ENCODE measurements at regions not wholly inside any gene's neighbourhood (a gene's known extent, or its start where the extent isn't known, plus 50 kb on each side); places are given as distances from the start of the nearest gene placed in this dataset.
"Not testable (repeated sequence)": the region's sequence is repeated elsewhere in the genome, so short reads cannot be mapped to it uniquely, and the experiment has no call there.

DNA sequence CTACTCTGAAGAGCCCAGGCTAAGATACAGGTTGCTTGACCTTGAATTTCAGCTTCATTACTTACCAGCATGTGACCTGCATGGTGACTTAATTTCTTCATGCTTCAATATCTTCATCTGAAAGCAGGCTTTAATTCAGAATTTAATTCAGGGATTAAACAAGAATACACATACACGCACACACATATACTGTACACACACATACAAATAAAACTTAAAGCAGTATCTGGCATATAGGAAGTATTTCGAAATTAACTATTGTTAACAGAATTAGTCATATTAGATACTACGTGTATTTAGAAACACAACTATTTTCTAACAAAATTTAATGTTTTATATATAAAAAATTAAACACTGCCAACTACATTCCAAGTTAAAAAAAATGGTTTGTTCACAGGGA lies 640.3 kb downstream of the SLC6A15 start:
- DNase-seq (ENCODE audit: low spot score) = no peak

DNA sequence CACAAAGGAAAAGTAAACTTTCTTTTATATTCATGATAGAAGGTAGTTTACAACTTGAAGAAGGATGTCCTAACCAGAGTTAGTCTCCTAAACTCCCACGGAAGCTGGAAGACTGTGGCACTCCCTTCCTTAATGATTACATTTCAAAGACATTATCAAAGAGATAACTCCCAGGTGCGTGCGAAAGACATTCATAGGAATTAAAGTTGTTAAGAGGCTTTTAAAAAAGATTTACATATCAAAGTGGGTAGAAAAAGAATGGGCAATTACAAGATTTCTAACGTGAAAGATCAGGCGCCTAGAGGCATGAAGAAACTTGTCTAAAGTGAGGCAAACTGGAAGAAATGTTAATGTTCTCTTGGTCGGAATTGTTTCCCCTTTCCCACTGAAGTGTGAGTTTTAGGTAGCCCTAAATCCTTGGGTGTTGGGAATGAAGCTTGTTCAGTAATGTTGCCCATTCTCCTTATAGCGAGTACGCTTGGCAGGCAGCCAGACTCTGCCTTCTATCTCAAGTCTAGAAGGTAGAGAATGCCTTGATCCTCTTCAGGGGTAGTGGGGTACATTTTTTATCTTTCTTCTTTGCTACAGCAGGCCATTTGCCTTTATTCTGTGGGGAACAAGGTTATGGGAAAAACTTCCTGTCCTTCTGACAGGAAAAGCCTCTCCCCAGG lies 642.0 kb downstream of the SLC6A15 start:
- DNase-seq (ENCODE audit: low spot score) = no peak

DNA sequence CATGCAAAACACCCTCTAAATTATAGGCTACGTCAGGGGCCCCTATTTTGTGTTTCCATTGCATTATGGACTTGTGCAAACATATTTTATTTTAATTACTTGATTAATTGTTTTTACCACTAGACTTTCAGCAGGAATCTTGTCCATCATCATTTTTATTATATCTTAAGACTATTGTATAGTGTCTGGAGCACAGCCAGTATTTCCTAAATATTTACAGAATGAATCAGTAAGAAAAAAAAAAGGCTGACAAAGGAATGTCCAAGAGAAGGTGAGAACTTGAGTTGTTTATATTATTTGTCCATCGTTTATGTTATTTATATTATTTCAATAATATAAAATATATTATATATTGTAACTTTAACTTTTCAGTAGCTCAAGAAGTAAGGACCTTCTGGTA lies 664.7 kb downstream of the SLC6A15 start:
- no peak for DNase-seq (ENCODE audit: low spot score)

DNA sequence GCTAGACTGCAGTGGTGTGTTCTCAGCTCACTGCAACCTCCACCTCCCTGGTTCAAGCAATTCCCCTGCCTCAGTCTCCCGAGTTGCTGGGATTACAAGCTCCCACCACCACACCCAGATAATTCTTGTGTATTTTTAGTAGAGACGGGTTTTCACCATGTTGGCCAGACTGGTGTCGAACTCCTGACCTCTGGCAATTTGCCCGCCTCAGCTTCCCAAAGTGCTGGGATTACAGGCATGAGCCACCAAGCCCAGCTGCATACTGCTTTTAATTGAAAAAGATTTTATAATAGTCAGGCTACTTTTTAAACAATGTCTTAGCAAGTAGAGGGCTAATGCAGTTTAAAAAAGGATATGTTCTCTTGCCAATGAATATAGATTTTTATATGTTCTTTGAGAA lies 668.9 kb downstream of the SLC6A15 start:
- DNase-seq (ENCODE audit: low spot score) = no peak

DNA sequence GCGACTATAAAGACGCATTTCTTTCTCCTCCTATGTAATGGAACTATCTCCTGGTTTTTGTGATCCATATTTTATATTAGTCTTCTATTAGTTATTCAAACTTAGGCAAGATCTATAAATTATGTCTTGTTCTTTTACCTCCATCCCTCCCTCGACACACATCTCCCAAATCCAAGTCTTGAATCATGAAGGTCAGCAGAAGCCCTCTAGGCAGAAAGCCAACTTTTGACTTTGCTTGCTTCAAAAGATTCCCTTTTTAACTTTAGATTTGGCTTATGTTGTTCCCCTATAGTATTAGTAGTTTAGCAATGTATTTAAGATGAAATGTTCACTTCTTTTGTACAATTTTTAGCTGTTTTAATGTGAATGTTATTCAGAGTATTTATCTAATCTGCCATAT lies 689.8 kb downstream of the SLC6A15 start:
- DNase-seq (ENCODE audit: low spot score) = no peak

DNA sequence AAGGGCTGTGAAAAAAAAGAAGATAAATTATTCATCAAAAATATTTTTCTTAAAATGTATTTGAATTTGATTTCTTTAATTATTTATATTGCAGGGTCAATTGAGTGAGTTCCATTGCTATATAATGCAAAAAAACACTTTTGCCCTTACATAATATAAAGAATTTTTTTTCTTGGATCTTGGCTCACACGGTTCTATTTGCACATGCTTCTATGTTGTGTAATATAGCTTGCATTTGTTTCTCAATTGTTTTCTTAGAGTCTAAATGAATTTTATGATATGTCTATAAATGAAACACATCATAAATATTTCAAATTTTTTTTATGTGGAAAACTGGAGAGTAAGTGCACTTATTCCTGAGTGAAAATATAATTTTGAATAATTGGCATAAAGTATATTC lies 694.2 kb downstream of the SLC6A15 start:
- DNase-seq (ENCODE audit: low spot score) = no peak

DNA sequence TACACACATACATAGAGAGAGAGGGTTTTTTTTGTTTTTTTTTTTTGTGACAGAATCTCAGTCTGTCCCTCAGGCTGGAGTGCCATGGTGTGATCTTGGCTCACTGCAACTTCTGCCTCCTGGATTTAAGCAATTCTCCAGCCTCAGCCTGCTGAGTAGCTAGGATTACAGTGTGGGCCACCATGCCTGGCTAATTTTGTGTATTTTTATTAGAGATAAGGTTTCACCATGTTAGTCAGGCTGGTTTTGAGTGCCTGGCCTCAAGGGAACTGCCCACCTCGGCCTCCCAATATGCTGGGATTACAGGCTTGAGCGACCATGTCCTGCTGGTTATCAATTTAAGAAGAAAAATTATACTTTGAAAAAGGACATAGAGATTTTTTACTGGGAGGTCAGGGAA lies 710.6 kb downstream of the SLC6A15 start:
- no peak for DNase-seq (ENCODE audit: low spot score)

DNA sequence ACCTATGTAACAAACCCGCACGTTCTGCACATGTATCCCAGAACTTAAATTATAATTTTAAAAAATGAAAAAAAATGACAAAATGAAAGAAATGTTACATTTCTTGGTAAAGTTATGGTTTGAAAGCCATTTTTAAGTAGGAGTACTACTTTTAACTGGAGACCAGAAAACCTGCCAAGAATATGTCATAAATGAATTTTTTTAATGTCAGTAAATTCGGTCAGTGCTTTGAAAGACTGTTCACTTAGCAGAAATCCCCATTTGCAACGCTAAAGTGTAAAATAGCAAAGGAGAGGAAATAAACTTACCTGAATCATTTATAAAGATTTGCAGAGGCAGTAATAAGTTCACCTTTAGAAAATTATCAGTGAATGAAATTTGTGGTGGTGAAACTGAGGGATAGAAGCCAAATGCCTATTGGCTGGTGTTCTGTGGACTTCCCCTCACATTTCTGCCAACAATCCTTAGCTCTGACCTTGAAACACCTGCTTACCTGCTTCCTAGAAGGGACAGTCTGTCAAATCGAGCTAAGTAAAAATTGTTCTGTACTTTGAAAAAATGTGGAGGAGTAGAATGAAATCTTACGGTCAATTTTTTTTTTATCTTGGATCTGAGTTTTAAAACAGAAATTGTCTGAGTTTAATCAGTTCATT lies 714.2 kb downstream of the SLC6A15 start:
- no peak for DNase-seq (ENCODE audit: low spot score)

DNA sequence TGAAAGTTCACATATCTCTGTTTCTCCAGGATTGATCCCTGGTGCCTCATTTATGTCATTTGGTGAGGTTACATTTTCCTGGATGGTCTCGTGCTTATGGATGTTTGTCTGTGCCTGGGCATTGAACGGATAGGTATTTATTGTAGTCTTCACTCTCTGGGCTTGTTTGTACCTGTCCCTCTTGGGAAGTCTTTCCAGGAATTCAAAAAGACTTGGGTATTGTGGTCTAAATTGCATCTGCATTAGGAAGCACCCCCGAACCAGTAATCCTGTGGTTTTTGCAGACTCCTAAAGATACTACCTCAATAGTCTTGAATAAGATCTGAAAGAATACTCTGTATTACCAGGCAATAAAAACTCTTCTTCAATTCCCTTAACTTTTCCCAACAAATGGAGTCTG lies 720.8 kb downstream of the SLC6A15 start:
- no peak for DNase-seq (ENCODE audit: low spot score)

DNA sequence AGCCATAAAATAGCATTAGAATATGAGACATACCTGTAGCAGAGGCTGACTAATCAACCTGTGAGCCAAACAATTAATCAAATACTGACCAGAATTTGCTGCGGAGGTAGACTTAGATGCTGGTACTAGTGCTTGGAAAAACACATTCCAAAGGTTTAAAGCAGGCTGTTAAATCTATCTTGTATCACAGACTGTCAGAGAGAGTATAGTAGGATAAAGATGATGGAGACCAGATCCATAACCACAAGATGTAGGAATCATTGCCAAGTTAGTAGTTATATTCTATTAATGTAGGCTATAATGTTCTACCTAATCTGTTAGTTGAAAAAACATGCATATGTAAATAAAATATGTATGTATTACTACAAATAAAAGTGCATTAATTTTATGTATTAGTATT lies 726.2 kb downstream of the SLC6A15 start:
- DNase-seq (ENCODE audit: low spot score) = no peak

DNA sequence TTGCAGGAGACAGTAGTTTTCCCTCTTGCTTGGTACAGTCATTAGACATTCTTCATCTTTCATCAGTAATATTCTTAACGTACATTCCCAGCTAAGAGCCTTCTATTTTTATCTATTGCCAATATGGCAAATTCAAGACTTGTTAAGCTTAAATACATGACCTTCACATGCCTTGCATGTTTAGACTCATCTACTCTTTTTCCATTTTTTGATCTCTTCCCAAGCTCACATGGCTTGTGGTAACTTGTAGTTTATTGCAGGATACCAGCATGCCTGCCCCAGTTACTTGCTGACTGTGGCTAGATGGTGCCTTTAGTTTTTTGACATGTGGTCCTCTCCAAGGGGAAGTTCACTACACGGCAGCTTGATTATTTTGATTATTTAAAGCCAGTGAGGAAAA lies 729.0 kb downstream of the SLC6A15 start:
- DNase-seq (ENCODE audit: low spot score) = no peak

DNA sequence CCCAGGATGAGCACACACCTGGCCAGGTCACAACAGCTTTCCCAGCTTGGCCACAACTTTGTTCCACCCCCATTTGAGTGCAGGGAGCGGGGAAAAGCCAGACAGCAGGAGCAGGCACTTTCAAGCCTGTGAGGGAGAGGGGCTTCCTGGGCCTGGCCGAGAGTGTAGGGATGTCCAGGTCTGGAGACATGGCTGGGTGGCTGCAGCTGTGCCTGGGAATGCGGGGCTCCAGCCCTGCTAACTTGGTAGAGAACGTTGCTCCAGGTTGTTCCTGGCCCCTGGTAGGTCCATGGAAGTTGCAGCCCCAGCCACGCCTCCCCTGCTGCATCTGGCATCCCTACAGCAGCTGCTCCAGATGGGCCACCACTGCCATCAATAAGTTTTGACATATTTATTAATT lies 738.5 kb downstream of the SLC6A15 start:
- DNase-seq (ENCODE audit: low spot score) = no peak

DNA sequence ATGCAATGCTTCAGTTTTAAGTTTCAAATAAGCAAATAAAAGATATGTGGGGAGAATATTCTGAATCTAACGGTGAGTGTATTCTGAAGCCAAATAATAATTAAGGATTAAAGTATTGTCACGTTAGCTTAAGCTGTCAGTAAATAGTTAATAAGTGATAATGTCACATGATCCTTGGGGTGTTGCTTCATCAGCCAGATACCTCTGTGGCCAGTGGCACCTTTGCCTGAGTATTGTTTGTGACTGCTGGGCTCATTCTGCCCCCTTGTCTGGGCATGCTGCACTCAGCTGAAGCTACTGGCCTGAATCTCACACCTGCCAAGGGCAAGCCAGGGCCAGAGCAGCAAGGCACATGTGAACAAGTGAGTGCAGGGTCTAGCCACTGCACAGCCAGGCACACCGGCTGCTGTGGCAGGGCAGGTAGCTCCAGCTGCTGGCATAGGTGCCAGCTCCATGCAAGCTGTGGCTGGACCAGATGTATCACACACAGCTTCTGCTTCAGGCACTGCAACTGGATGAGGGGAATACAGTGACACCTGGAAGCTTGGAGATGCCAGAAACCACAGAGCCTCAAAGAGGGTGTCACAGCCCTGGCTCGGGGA lies 739.7 kb downstream of the SLC6A15 start:
- no peak for DNase-seq (ENCODE audit: low spot score)

DNA sequence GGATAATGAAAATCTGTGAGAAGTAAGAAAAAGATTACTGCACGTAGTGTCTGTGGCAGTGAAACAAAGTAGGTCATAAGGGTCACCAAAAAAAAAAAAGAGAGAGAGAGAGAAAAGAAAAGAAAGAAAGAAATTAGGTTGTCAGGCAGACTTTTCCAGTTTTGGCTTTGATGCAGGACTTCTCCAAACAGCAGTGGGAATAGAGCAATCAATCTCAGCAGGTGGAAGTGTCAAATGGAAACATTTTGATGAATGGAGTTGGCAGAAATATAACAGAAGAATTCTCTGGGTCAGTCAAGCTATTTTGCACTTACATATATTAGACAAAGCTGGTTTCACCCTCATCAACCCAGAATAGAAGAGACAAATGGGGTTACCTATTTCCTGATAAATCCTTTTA lies 745.8 kb downstream of the SLC6A15 start:
- DNase-seq (ENCODE audit: low spot score) = no peak

DNA sequence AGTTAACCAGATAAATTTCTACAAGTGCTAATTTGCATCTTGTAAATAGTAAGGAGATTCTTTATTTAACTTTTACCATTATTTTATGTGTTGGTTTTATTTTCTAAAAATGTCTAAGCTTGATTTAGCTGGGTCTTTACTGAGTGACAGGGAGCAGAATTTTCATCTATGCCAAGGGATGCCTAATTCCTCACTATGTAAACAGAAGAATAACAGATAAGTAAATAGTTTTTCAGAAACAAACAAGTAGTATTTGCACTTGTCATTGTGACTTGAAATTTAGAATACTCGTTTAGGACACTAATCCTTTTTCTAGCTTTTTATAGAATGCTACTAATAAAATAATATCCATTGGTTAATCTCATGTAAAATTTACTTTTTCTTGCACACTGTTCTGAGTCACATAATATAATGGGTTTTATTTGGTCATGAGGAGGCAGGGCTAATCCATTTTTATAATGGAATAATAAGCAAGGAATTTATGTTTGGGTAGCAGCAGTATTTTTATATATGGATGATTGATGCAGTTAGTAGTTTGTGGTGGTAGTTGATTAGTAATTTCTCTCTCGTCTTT lies 746.5 kb downstream of the SLC6A15 start:
- no peak for DNase-seq (ENCODE audit: low spot score)

DNA sequence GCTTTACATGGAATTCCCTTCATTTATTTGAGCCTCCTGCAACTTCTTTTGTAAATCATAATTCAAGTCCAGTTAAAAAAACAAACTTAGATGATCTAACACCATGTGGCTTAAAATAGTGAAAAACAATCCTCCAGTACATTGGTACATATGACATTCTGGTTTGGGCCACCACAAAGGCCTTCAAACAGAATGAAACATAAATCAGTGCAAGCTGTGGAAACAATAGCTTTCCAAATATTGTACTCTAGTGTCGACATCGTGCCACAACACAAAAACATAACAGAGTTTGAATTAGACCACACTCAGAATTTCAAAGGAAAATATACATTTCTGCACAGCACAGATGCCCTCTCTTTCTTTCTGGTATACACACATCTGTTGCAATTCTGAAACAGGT lies 751.3 kb downstream of the SLC6A15 start:
- no peak for DNase-seq (ENCODE audit: low spot score)

DNA sequence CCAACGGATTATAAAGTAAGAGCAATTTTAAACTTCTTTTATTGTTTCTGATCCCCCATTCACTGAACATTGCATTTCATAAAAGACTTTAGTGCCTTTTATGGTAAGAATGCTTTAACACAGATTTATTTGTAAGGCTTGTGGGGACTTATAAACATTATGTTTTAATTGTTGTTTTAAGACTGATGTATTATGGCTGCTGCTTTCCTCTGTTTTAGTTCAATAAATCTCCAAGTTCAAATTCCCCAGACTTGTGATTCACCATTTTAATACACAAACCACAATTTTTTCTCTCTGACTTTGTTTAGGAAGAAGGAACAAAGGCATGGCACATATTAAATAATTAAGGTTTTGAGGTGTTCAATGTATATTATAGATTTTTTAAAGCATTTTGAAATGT lies 753.3 kb downstream of the SLC6A15 start:
- DNase-seq (ENCODE audit: low spot score) = no peak

DNA sequence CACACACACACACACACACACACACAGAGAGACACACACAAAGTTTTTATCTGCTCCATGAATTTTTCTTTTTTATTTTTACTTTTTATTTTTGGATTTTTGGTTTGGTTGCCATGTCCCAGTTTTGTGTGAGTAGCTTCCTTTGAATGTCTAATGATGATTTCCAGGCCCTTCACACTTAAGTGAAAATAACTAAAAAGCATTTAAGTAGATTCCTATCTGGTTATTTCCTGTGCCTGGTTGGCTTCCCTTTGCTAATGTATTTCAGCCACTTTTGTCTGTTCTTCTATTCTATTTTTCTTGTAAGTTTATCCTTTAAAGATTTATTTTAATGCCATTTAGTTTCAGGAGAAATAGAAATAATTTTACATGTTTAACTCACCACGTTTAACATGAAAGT lies 755.4 kb downstream of the SLC6A15 start:
- no peak for DNase-seq (ENCODE audit: low spot score)

DNA sequence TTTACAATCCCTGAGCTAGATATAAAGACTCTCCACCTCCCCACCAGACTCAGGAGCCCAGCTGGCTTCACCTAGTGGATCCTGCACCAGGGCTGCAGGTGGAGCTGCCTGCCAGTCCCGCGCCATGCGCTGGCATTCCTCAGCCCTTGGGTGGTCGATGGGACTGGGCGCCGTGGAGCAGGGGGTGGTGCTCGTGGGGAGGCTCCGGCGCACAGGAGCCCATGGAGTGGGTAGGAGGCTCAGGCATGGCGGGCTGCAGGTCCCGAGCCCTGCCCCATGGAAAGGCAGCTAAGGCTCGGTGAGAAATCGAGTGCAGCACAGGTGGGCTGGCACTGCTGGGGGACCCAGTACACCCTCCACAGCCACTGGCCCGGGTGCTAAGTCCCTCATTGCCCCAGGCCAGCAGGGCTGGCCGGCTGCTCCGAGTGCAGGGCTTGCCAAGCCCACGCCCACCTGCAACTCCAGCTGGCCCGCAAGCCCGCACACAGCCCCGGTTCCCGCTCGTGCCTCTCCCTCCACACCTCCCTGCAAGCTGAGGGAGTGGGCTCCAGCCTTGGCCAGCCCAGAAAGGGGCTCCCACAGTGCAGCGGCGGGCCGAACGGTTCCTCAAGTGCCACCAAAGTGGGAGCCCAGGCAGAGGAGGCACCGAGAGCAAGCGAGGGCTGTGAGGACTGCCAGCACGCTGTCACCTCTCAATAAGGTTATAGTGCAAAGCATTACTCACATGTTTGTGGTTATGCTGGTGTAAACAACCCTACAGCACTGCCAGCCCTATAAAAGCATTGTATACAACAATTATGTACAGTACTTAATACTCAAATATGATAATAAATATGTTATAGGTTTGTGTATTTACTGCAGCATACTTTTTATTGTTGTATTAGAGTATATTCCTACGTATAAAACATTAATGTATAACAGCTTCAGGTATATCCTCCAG lies 757.3 kb downstream of the SLC6A15 start:
- DNase-seq (ENCODE audit: low spot score) = not testable (repeated sequence)

DNA sequence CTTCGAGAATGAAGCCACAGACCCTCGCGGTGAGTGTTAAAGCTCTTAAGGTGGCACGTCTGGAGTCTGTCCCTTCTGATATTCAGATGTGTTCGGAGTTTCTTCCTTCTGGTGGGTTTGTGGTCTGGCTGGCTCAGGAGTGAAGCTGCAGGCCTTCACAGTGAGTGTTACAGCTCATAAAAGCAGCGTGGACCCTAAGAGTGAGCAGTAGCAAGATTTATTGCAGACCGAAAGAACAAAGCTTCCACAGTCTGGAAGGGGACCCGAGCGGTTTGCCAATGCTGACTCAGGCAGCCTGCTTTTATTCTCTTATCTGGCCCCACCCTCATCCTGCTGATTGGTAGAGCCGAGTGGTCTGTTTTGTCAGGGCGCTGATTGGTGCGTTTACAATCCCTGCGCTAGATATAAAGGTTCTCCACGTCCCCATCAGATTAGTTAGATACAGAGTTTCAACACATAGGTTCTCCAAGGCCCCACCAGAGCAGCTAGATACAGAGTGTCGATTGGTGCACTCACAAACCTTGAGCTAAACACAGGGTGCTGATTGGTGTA lies 758.1 kb downstream of the SLC6A15 start:
- DNase-seq (ENCODE audit: low spot score) = not testable (repeated sequence)

DNA sequence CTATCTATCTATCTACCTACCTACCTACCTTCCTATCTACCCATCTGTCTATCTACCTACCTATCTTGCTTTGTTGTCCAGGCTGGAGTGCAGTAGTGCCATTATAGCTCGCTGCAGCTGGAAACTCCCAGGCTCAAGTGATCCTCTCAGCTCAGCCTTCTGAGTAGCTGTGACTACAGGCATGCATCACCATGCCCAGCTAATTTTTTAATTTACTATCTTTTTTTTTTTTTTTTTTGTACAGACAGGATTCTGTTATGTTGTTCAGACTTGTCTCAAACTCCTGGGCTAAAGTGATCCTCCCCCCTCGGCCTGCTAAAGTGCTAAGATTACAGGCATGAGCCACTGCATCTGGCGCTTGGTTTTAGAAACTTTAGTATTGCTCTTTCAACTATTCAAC lies 762.4 kb downstream of the SLC6A15 start:
- no peak for DNase-seq (ENCODE audit: low spot score)

DNA sequence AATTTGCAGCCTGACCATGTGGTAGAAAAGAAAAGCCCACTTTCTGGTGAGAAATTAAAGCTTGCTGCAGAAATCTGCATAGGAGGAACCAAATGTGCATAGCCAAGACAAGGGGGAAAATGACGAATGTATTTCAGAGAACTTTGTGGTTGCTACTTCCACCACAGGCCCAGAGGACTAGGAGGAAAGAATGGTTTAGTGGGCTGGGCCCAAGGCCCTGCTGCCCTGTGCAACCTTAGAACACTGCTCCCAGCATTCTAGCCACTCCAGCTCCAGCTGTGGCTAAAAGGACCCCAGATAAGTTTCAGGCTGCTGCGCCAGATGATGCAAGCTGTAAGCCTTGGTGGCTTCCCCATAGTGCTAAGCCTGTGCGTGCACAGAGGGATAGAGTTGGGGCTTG lies 764.3 kb downstream of the SLC6A15 start:
- no peak for DNase-seq (ENCODE audit: low spot score)
